Kidney epithelial cell (primary cell): ENCODE measurements at regions not wholly inside any gene's neighbourhood (a gene's known extent, or its start where the extent isn't known, plus 50 kb on each side); places are given as distances from the start of the nearest gene placed in this dataset.

Experiments
- DNase-seq: peaks from one replicate; pipeline ENCODE4 v3.0.0-alpha.2; 2010; ENCODE audit warnings: low read depth
- H3K27me3 ChIP-seq: 2 replicates; pipeline ENCODE4 v1.6.0; 2011; ENCODE audit warnings: low read length; ENCODE audit not compliant: control insufficient read depth, insufficient read depth
- H3K36me3 ChIP-seq: 2 replicates; pipeline ENCODE4 v1.5.1; 2011; ENCODE audit warnings: low read length; ENCODE audit not compliant: control insufficient read depth, insufficient read depth
- H3K4me3 ChIP-seq: 2 replicates; pipeline ENCODE4 v1.5.1; 2011; ENCODE audit warnings: low read depth, mild to moderate bottlenecking, control low read depth, low read length
- CTCF ChIP-seq: IDR thresholded peaks from 2 replicates; pipeline ENCODE4 v1.5.1; 2011; ENCODE audit warnings: mild to moderate bottlenecking, moderate library complexity, low read length, control low read depth, inconsistent platforms; ENCODE audit not compliant: insufficient read depth, poor library complexity, severe bottlenecking

GRCh38 chr16:6672507-6672906, 660.1 kb upstream of the RBFOX1 start:
- no peak for TF ChIP-seq CTCF
- H3K4me3 ChIP-seq: no peak overlapping the region
- H3K36me3 ChIP-seq: no peaks in the 10 kb centered on the region
- no peak for DNase-seq
- no peaks in the 10 kb centered on the region for H3K27me3 ChIP-seq

GRCh38 chr16:6667393-6667792, 665.3 kb upstream of the RBFOX1 start:
- no peaks in the 10 kb centered on the region for H3K36me3 ChIP-seq
- no peak for TF ChIP-seq CTCF
- H3K4me3 ChIP-seq: no peak overlapping the region
- H3K27me3 ChIP-seq: no peaks in the 10 kb centered on the region
- DNase-seq: no peak

DNA sequence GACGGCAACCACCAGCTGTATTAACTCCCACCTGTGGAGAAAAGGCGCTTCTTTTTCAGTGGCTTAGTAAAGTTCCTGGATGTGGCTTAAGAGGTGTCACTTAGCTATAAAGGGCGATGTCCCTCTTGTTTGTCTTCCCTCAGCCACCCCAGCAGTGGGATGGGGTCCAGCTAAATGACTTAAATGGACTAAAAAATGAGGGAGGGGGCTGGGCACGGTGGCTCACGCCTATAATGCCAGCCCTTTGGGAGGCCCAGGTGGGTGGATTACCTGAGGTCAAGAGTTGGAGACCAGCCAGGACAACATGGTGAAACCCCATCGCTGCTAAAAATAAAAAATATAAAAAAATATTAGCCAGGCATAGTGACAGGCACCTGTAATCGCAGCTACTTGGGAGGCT, 667.5 kb upstream of the RBFOX1 start:
- no peak for DNase-seq
- no peak overlapping the region for H3K4me3 ChIP-seq
- H3K36me3 ChIP-seq: no peaks in the 10 kb centered on the region
- H3K27me3 ChIP-seq: no peaks in the 10 kb centered on the region
- TF ChIP-seq CTCF: no peak

- Histone ChIP-seq H3K27me3 (no peaks in the 10 kb centered on the region), H3K4me3 (no peak overlapping the region), H3K36me3 (no peaks in the 10 kb centered on the region)
- DNase-seq: no peak
- TF ChIP-seq CTCF: no peak
These were observed 669.0 kb upstream of the RBFOX1 start for GRCh38 chr16:6663668-6664067.

DNA sequence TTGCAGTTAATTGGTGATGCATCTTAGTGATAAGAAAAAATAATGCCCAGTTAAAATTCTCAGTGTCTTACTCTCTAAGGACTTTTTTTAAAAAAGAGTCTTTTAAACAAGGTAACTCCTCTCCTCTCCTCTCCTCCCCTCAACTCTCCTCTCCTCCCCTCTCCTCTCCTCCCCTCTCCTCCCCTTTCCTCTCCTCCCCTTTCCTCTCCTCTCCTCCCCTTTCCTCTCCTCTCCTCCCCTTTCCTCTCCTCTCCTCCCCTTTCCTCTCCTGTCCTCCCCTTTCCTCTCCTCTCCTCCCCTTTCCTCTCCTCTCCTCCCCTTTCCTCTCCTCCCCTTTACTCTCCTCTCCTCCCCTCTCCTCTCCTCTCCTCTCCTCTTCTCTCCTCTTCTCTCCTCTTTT, 675.9 kb upstream of the RBFOX1 start:
- DNase-seq: no peak
- Histone ChIP-seq H3K36me3 (no peaks in the 10 kb centered on the region), H3K27me3 (no peaks in the 10 kb centered on the region), H3K4me3 (no peak overlapping the region)
- TF ChIP-seq CTCF: no peak

GRCh38 chr16:6646891-6647290, 685.8 kb upstream of the RBFOX1 start:
- Histone ChIP-seq H3K27me3 (peaks cover 4% of the 10 kb centered on the region), H3K36me3 (no peaks in the 10 kb centered on the region), H3K4me3 (no peak overlapping the region)
- TF ChIP-seq CTCF: no peak
- no peak for DNase-seq
